ENCODE measurements at regions not wholly inside any gene's neighbourhood (a gene's known extent, or its start where the extent isn't known, plus 50 kb on each side); places are given as distances from the start of the nearest gene placed in this dataset.

DNA sequence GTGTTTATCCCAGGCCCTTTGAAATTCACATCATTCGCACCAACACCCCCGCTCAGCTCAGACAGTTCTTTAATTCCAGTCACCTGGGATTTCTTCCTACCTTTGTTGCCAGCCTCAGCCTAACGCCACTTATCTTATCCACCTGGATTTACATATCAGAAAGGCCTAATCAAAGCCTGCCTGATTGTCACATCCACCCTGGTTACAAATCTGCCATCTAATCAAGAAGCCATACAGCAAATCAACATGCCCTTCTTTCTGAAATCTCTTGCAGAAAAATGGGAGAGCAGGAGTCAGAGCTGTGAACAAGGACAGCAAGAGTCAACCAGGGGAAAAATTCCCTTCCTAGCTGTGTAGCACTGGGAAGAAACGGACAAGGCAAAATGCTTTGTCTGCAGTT, 173.2 kb upstream of the DAB1 start:
- DNase-seq (ENCODE audit: extremely low read depth in 1 of 4, low spot score in 3 of 4) (no peak), FAIRE-seq (no peak), ATAC-seq (no peak)
- Histone ChIP-seq H4K20me1 (replicated peaks; ENCODE audit: control insufficient read depth, insufficient read depth, low read length) (no peaks in the 10 kb centered on the region), H3K9me1 (ENCODE audit: control insufficient read depth, insufficient read depth, low read length) (no peaks in the 10 kb centered on the region), H3K9ac (ENCODE audit: insufficient read depth in 1 of 2, low read depth in 2 of 2, low read length in 2 of 2) (no peak overlapping the region), H3K4me3 (no peak overlapping the region), H3K79me2 (ENCODE audit: control insufficient read depth, insufficient read depth, low read length) (no peaks in the 10 kb centered on the region), H3K4me1 (replicated peaks in 1 of 2; ENCODE audit: control insufficient read depth in 2 of 2, insufficient read depth in 2 of 2, low read length in 2 of 2) (no peaks in the 10 kb centered on the region), H2AFZ (ENCODE audit: low read depth, low read length) (no peak overlapping the region), H3K4me2 (ENCODE audit: insufficient read depth, low read length) (no peak overlapping the region), H3K27ac (ENCODE audit: extremely low read depth, low read depth, low read length) (no peak overlapping the region), H3K27me3 (ENCODE audit: control insufficient read depth in 2 of 2, insufficient read depth in 2 of 2, low read length in 2 of 2) (no peaks in the 10 kb centered on the region; a peak in 1 of 5 replicates), H3K36me3 (ENCODE audit: control insufficient read depth, insufficient read depth, low read length) (no peaks in the 10 kb centered on the region), H3K9me3 (replicated peaks; ENCODE audit: control insufficient read depth, insufficient read depth, low read depth, low read length) (no peaks in the 10 kb centered on the region)
- TF ChIP-seq ZZZ3 (IDR thresholded peaks at IDR 0.05), result no peak
- no peak for TF ChIP-seq POLR3A (IDR thresholded peaks at IDR 0.05; ENCODE audit: borderline replicate concordance, extremely low read depth, insufficient read depth, insufficient read length)
- no peak for TF ChIP-seq TOE1 (IDR thresholded peaks at IDR 0.05; ENCODE audit: borderline replicate concordance)
- no peak for TF ChIP-seq TOE1 (CRISPR knock-in tag; IDR thresholded peaks at IDR 0.05; ENCODE audit: borderline replicate concordance, low read depth)
- TF ChIP-seq, protein P1, sequence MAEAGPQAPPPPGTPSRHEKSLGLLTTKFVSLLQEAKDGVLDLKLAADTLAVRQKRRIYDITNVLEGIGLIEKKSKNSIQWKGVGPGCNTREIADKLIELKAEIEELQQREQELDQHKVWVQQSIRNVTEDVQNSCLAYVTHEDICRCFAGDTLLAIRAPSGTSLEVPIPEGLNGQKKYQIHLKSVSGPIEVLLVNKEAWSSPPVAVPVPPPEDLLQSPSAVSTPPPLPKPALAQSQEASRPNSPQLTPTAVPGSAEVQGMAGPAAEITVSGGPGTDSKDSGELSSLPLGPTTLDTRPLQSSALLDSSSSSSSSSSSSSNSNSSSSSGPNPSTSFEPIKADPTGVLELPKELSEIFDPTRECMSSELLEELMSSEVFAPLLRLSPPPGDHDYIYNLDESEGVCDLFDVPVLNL (CRISPR knock-in tag; IDR thresholded peaks at IDR 0.05; ENCODE audit: low read depth), result no peak
- no peak for TF ChIP-seq SLC30A9 (CRISPR knock-in tag; IDR thresholded peaks at IDR 0.05)
- TF ChIP-seq ARHGAP35 (IDR thresholded peaks at IDR 0.05; ENCODE audit: partially characterized antibody), result no peak
- TF ChIP-seq MAFG (tag; conservative IDR thresholded peaks at IDR 0.05), result no peak
- ChIA-PET CTCF (ENCODE audit: low intra/inter-chr PET ratio) (no interaction called here), POLR2A (no interaction called here)
- BruUV-seq (replicated peaks), result no TSS peak
- intact Hi-C loops (cut with micrococcal nuclease), result no loop called here
- 0% methylated on average over 4 of the region's 4 CpGs for WGBS (ENCODE audit: insufficient coverage, low coverage, missing lambda C conversion rate)
- in situ Hi-C loops (cut with MboI), result no loop called here

Measured in K562 (cell line).